Keratinocyte (primary cell): ENCODE measurements at regions not wholly inside any gene's neighbourhood (a gene's known extent, or its start where the extent isn't known, plus 50 kb on each side); places are given as distances from the start of the nearest gene placed in this dataset.

Source experiments
- DNase-seq: peaks from one replicate; pipeline ENCODE4 v3.0.0-alpha.2; 2011; ENCODE audit warnings: low read depth, missing footprints, low spot score
- FAIRE-seq: peaks from 2 replicates; lab custom pipeline; 2011; peaks lifted over from hg19 to GRCh38; lab: Jason Lieb, UNC
- H2AFZ ChIP-seq: 2 replicates; pipeline ENCODE4 v1.6.0; 2012; ENCODE audit warnings: low read length, control low read depth, inconsistent platforms; ENCODE audit not compliant: control insufficient read depth
- H3K27ac ChIP-seq: 2 replicates; pipeline ENCODE4 v1.5.1; 2011; ENCODE audit warnings: low read length; ENCODE audit not compliant: control insufficient read depth, insufficient read depth
- H3K27me3 ChIP-seq: 3 replicates; pipeline ENCODE4 v1.6.0; 2011; ENCODE audit warnings: low read length; ENCODE audit not compliant: control insufficient read depth, insufficient read depth; ENCODE audit errors: extremely low read depth
- H3K36me3 ChIP-seq, 2 experiments: 2 replicates in 1 of 2; 3 replicates in 1 of 2; pipeline ENCODE4 v1.5.1; 2011; ENCODE audit warnings: low read length in 2 of 2, mild to moderate bottlenecking in 1 of 2; ENCODE audit not compliant: control insufficient read depth in 2 of 2, insufficient read depth in 2 of 2; ENCODE audit errors: extremely low read depth in 1 of 2
- H3K4me1 ChIP-seq: 3 replicates; pipeline ENCODE4 v1.5.1; 2011; ENCODE audit warnings: low read length; ENCODE audit not compliant: control insufficient read depth, insufficient read depth; ENCODE audit errors: extremely low read depth
- H3K4me2 ChIP-seq: 3 replicates; pipeline ENCODE4 v1.6.0; 2011; ENCODE audit warnings: low read depth, low read length; ENCODE audit not compliant: control insufficient read depth, insufficient read depth; ENCODE audit errors: extremely low read depth
- H3K4me3 ChIP-seq, 3 experiments: fragments of 200-600 bp in 1 of 3; sonication (generic) in 1 of 3; 2 replicates in 2 of 3; 3 replicates in 1 of 3; pipeline ENCODE4 v1.5.1; 2011 to 2016; ENCODE audit warnings: low read length in 3 of 3, mild to moderate bottlenecking in 3 of 3, control low read depth in 2 of 3, inconsistent platforms in 1 of 3, low read depth in 1 of 3, mixed read lengths in 1 of 3, mixed run types in 1 of 3, moderate library complexity in 1 of 3; ENCODE audit not compliant: control insufficient read depth in 2 of 3, insufficient read depth in 2 of 3; ENCODE audit errors: extremely low read depth in 1 of 3
- H3K79me2 ChIP-seq: 2 replicates; pipeline ENCODE4 v1.6.0; 2012; ENCODE audit warnings: low read length; ENCODE audit not compliant: control insufficient read depth, insufficient read depth
- H3K9ac ChIP-seq: 3 replicates; pipeline ENCODE4 v1.6.0; 2011; ENCODE audit warnings: low read length; ENCODE audit not compliant: control insufficient read depth, insufficient read depth; ENCODE audit errors: extremely low read depth
- H3K9me1 ChIP-seq: 3 replicates; pipeline ENCODE4 v1.6.0; 2011; ENCODE audit warnings: low read length; ENCODE audit not compliant: control insufficient read depth, insufficient read depth; ENCODE audit errors: extremely low read depth
- H3K9me3 ChIP-seq: 2 replicates; pipeline ENCODE4 v1.5.1; 2012; ENCODE audit warnings: low read depth, low read length; ENCODE audit not compliant: control insufficient read depth
- H4K20me1 ChIP-seq: 3 replicates; pipeline ENCODE4 v1.6.0; 2011; ENCODE audit warnings: low read length; ENCODE audit not compliant: control insufficient read depth, insufficient read depth; ENCODE audit errors: extremely low read depth
- EZH2 ChIP-seq: IDR thresholded peaks from one replicate; pipeline ENCODE4 v1.6.1; 2012; ENCODE audit warnings: inconsistent platforms, mild to moderate bottlenecking, low read length, moderate library complexity
- dilution Hi-C: fragments of 300-500 bp; cut with MboI; formaldehyde crosslinking; loops from one replicate; pipeline ENCODE4 v1.7.0; 2020; ENCODE audit warnings: low sequenced_read_pairs; ENCODE audit not compliant: extremely low pct_ligation_motif_present
- TF ChIP-seq, protein P1 (sequence below), 3 experiments: IDR thresholded peaks in 1 of 3; conservative IDR thresholded peaks in 1 of 3; optimal IDR thresholded peaks in 1 of 3; 2 replicates in 2 of 3; 3 replicates in 1 of 3; pipeline versions ENCODE3 to v1.5.1; 2011; ENCODE audit warnings: low read length in 3 of 3, mild to moderate bottlenecking in 3 of 3, moderate library complexity in 2 of 3, control low read depth in 1 of 3, inconsistent platforms in 1 of 3; ENCODE audit not compliant: insufficient read depth in 2 of 3; ENCODE audit errors: extremely low read depth in 1 of 3

- peaks cover 30% of the 10 kb centered on the region for H3K27me3 ChIP-seq
- no peak overlapping the region for H3K4me2 ChIP-seq
- dilution Hi-C loops: no loop called here
- no peak overlapping the region for H3K9ac ChIP-seq
- H2AFZ ChIP-seq: no peak overlapping the region
- no peak overlapping the region for H3K4me3 ChIP-seq
- no peaks in the 10 kb centered on the region for H4K20me1 ChIP-seq
- no peaks in the 10 kb centered on the region for H3K36me3 ChIP-seq
- no peaks in the 10 kb centered on the region for H3K9me3 ChIP-seq
- no peak for TF ChIP-seq EZH2
- TF ChIP-seq, protein P1, sequence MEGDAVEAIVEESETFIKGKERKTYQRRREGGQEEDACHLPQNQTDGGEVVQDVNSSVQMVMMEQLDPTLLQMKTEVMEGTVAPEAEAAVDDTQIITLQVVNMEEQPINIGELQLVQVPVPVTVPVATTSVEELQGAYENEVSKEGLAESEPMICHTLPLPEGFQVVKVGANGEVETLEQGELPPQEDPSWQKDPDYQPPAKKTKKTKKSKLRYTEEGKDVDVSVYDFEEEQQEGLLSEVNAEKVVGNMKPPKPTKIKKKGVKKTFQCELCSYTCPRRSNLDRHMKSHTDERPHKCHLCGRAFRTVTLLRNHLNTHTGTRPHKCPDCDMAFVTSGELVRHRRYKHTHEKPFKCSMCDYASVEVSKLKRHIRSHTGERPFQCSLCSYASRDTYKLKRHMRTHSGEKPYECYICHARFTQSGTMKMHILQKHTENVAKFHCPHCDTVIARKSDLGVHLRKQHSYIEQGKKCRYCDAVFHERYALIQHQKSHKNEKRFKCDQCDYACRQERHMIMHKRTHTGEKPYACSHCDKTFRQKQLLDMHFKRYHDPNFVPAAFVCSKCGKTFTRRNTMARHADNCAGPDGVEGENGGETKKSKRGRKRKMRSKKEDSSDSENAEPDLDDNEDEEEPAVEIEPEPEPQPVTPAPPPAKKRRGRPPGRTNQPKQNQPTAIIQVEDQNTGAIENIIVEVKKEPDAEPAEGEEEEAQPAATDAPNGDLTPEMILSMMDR (optimal IDR thresholded peaks at IDR 0.05 in 1 of 3, IDR thresholded peaks at IDR 0.05 in 1 of 3, conservative IDR thresholded peaks at IDR 0.05 in 1 of 3; ENCODE audit: extremely low read depth in 1 of 3, insufficient read depth in 2 of 3, low read length in 3 of 3): peak; percentile 54 to 65 (median 62)
- peak; percentile 11 for DNase-seq
- no peaks in the 10 kb centered on the region for H3K9me1 ChIP-seq
- FAIRE-seq: peak; percentile 81
- no peaks in the 10 kb centered on the region for H3K79me2 ChIP-seq
- H3K27ac ChIP-seq: no peak overlapping the region
- peaks cover 5% of the 10 kb centered on the region for H3K4me1 ChIP-seq
Observed at GRCh38 chr12:11553871-11554533, 95.5 kb upstream of the ETV6 start.

DNA sequence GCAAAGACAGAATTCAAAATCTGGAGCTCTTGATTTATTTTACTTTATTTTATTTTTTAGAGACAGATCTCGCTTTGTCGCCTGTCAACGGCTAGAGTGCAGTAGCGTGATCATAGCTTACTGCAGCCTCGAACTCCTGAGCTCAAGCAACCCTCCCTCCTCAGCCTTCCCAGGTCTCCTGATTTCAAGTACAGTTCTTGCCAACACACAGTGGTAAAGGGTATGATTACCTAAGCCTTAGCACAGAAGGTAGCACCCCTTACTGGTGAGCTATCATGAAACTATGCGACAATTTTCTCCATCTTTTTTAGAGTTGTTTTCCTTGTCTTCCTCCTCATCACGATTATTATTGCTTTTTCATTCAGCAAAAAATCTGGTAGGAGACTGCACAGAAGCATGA is 94.3 kb upstream of the ETV6 start:
- no peaks in the 10 kb centered on the region for H3K9me1 ChIP-seq
- no peak overlapping the region for H3K9ac ChIP-seq
- H3K27ac ChIP-seq: no peak overlapping the region
- H3K4me2 ChIP-seq: no peak overlapping the region
- H3K9me3 ChIP-seq: no peaks in the 10 kb centered on the region
- no peak for DNase-seq
- H3K4me3 ChIP-seq: no peak overlapping the region
- peaks cover 5% of the 10 kb centered on the region for H3K4me1 ChIP-seq
- peaks cover 37% of the 10 kb centered on the region for H3K27me3 ChIP-seq
- H2AFZ ChIP-seq: no peak overlapping the region
- H3K79me2 ChIP-seq: no peaks in the 10 kb centered on the region
- no peaks in the 10 kb centered on the region for H4K20me1 ChIP-seq
- H3K36me3 ChIP-seq: no peaks in the 10 kb centered on the region
- TF ChIP-seq, protein P1 (optimal IDR thresholded peaks at IDR 0.05 in 1 of 3, IDR thresholded peaks at IDR 0.05 in 1 of 3, conservative IDR thresholded peaks at IDR 0.05 in 1 of 3; ENCODE audit: extremely low read depth in 1 of 3, insufficient read depth in 2 of 3, low read length in 3 of 3): no peak
- TF ChIP-seq EZH2: no peak
- FAIRE-seq: no peak
- dilution Hi-C loops: no loop called here
